K562 (cell line): ENCODE measurements at regions not wholly inside any gene's neighbourhood (a gene's known extent, or its start where the extent isn't known, plus 50 kb on each side); places are given as distances from the start of the nearest gene placed in this dataset.

Experiments
- CHD1 ChIP-seq: fragments of 200-600 bp; sonication (generic); IDR thresholded peaks from one replicate; pipeline ENCODE4 v1.6.1; 2012; ENCODE audit warnings: mild to moderate bottlenecking, moderate library complexity, low read length, inconsistent platforms
- CTCF ChIP-seq, 3 experiments: IDR thresholded peaks in 2 of 3; conservative IDR thresholded peaks in 1 of 3; 2 replicates each; pipeline ENCODE4 v1.5.1; 2011 to 2012; ENCODE audit warnings: low read length in 3 of 3, mild to moderate bottlenecking in 3 of 3, control low read depth in 2 of 3, improper control_type of control experiment in 1 of 3, inconsistent platforms in 1 of 3, low read depth in 1 of 3, mixed read lengths in 1 of 3, moderate library complexity in 1 of 3; ENCODE audit not compliant: insufficient read depth in 2 of 3
- ELF4 ChIP-seq: fragments of 450-650 bp; formaldehyde crosslinking; IDR thresholded peaks from 2 replicates; pipeline ENCODE4 v1.4.0; 2022; ENCODE audit warnings: missing genetic modification characterization
- FOXA1 ChIP-seq: fragments of 450-650 bp; IDR thresholded peaks from 2 replicates; pipeline ENCODE4 v1.6.1; 2016; ENCODE audit warnings: mild to moderate bottlenecking, borderline replicate concordance
- FOXJ3 ChIP-seq: sonication (generic); formaldehyde crosslinking; IDR thresholded peaks from 2 replicates; pipeline ENCODE4 v1.4.0; 2020; ENCODE audit warnings: mild to moderate bottlenecking, missing genetic modification reagents
- SIX5 ChIP-seq, 2 experiments: IDR thresholded peaks; 2 replicates each; pipeline ENCODE4 v1.6.1; 2011; ENCODE audit warnings: low read length in 2 of 2, borderline replicate concordance in 1 of 2, low read depth in 1 of 2, mild to moderate bottlenecking in 1 of 2, moderate library complexity in 1 of 2; ENCODE audit not compliant: insufficient read depth in 1 of 2
- TFE3 ChIP-seq: fragments of 450-650 bp; formaldehyde crosslinking; IDR thresholded peaks from 2 replicates; pipeline ENCODE4 v1.4.0; 2020; ENCODE audit warnings: mild to moderate bottlenecking, mixed read lengths
- USF2 ChIP-seq: sonication (generic); formaldehyde crosslinking; IDR thresholded peaks from 2 replicates; pipeline ENCODE4 v1.5.0; 2020; ENCODE audit warnings: missing genetic modification reagents
- ZFX ChIP-seq: sonication (generic); formaldehyde crosslinking; IDR thresholded peaks from 2 replicates; pipeline ENCODE4 v1.8.0; 2022; ENCODE audit warnings: mild to moderate bottlenecking, missing genetic modification reagents, moderate library complexity
- ZNF444 ChIP-seq: fragments of 250-450 bp; sonication (Bioruptor Pico); IDR thresholded peaks from 2 replicates; pipeline ENCODE4 v1.4.0; 2020; ENCODE audit warnings: mild to moderate bottlenecking, moderate library complexity
- ZNF655 ChIP-seq: fragments of 250-450 bp; sonication (Bioruptor Pico); IDR thresholded peaks from 2 replicates; pipeline ENCODE4 v1.5.0; 2021

GRCh38 chr2:37730037-37730818, 58.8 kb upstream of the CDC42EP3 start:
- TF ChIP-seq FOXA1: no peak
- TF ChIP-seq TFE3 (CRISPR knock-in tag): no peak
- no peak for TF ChIP-seq FOXJ3 (CRISPR knock-in tag)
- TF ChIP-seq ZFX (CRISPR knock-in tag): no peak
- TF ChIP-seq ZNF655: no peak
- no peak for TF ChIP-seq USF2 (CRISPR knock-in tag)
- no peak for TF ChIP-seq CHD1
- no peak for TF ChIP-seq CTCF (IDR thresholded peaks at IDR 0.05 in 2 of 3, conservative IDR thresholded peaks at IDR 0.05 in 1 of 3; ENCODE audit: insufficient read depth in 2 of 3, low read depth in 1 of 3, low read length in 3 of 3)
- TF ChIP-seq ELF4: no peak
- no peak for TF ChIP-seq SIX5 (IDR thresholded peaks at IDR 0.05; ENCODE audit: borderline replicate concordance in 1 of 2, insufficient read depth in 1 of 2, low read depth in 1 of 2, low read length in 2 of 2)
- no peak for TF ChIP-seq ZNF444 (CRISPR knock-in tag)
